Transverse colon (tissue), 4 donors: ENCODE measurements at regions not wholly inside any gene's neighbourhood (a gene's known extent, or its start where the extent isn't known, plus 50 kb on each side); places are given as distances from the start of the nearest gene placed in this dataset.

Source experiments
- CTCF ChIP-seq, 5 experiments: fragments of 200-600 bp in 3 of 5; fragments of 450-650 bp in 2 of 5; sonication (generic) in 3 of 5; IDR thresholded peaks; 1 replicate in 2 of 5; 2 replicates in 3 of 5; pipeline ENCODE4 v1.5.1; 2016 to 2017; ENCODE audit warnings: antibody characterized with exemption in 5 of 5, inconsistent platforms in 3 of 5, mild to moderate bottlenecking in 2 of 5, moderate library complexity in 1 of 5
- POLR2A ChIP-seq: fragments of 450-650 bp; IDR thresholded peaks from one replicate; pipeline ENCODE4 v1.6.1; 2016; ENCODE audit warnings: antibody characterized with exemption, mild to moderate bottlenecking, moderate library complexity
- POLR2AphosphoS5 ChIP-seq, 3 donors: sonication (generic); formaldehyde crosslinking; IDR thresholded peaks; one replicate each; pipeline ENCODE4 v1.6.1; 2016; ENCODE audit warnings: antibody characterized with exemption in 3 of 3

- no peak for TF ChIP-seq POLR2A
- TF ChIP-seq POLR2AphosphoS5 (IDR thresholded peaks at IDR 0.05): no peak
- no peak for TF ChIP-seq CTCF (IDR thresholded peaks at IDR 0.05)
Measured at GRCh38 chr4:74529284-74530041, 84.5 kb downstream of the AREG start.
